ENCODE measurements at regions not wholly inside any gene's neighbourhood (a gene's known extent, or its start where the extent isn't known, plus 50 kb on each side); places are given as distances from the start of the nearest gene placed in this dataset.
A peak's percentile ranks its signal among the peaks of the same experiment; 100 is the strongest.

- DNase-seq = no peak
Measured at GRCh38 chrX:79300856-79301255, 66.3 kb downstream of the ITM2A start.

- no peak for DNase-seq
Measured at GRCh38 chrX:79290596-79290995, 76.5 kb downstream of the ITM2A start.

GRCh38 chrX:79288733-79289132, 78.4 kb downstream of the ITM2A start:
- no peak for DNase-seq

GRCh38 chrX:79287724-79288123, 79.4 kb downstream of the ITM2A start:
- DNase-seq = no peak

GRCh38 chrX:79281775-79282174, 85.4 kb downstream of the ITM2A start:
- no peak for DNase-seq

GRCh38 chrX:79270401-79270800, 96.7 kb downstream of the ITM2A start:
- DNase-seq = peak; percentile 74 to 78

- DNase-seq = no peak
Measured at GRCh38 chrX:79268788-79269187, 98.3 kb downstream of the ITM2A start.

- DNase-seq = no peak
Measured at GRCh38 chrX:79266702-79267101, 100.4 kb downstream of the ITM2A start.

- no peak for DNase-seq
Measured at GRCh38 chrX:79263550-79263949, 103.6 kb downstream of the ITM2A start.

- peak; percentile 15 to 32 for DNase-seq
Measured at GRCh38 chrX:79259073-79259689, 108.0 kb downstream of the ITM2A start.

- no peak for DNase-seq
Measured at GRCh38 chrX:79243691-79244090, 99.2 kb downstream of the GPR174 start.

- DNase-seq = no peak
Measured at GRCh38 chrX:79235899-79236298, 91.4 kb downstream of the GPR174 start.

GRCh38 chrX:79231662-79232061, 87.2 kb downstream of the GPR174 start:
- no peak for DNase-seq

Data from activated CD4-positive, alpha-beta T cell treated with anti-CD3 and anti-CD28 coated beads, Interleukin-2, amount 50 U/mL, for 4 hours (primary cell).